VCaP (cell line): ENCODE measurements at regions not wholly inside any gene's neighbourhood (a gene's known extent, or its start where the extent isn't known, plus 50 kb on each side); places are given as distances from the start of the nearest gene placed in this dataset.

Experiments
- H3K27ac ChIP-seq: fragments of 450-650 bp; 2 replicates; pipeline ENCODE4 v1.5.1; 2017
- TF ChIP-seq, protein P1 (sequence below): fragments of 450-650 bp; conservative IDR thresholded peaks from 2 replicates; pipeline ENCODE4 v1.5.1; 2017; ENCODE audit warnings: mild to moderate bottlenecking, moderate library complexity

DNA sequence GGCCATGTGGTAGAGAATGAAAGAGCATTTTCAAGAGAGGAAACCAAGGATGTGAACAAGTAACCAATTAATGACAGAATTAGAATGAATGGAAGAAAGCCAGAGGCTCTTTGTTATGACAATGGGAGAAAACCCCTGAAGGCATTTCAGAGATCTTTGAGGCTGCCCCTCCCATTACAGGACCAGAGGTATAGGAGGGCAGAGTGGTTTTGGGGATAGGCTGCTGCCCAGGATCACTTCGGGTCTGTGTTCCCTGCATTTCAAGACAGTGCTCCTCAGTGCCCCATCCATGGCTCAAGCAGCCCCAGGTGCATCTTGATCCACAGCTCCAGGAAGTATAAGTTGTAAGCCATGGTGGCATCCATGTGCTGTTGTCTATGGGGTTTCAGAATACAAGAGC, 124.0 kb upstream of the HPF1 start:
- no peak overlapping the region for H3K27ac ChIP-seq
- TF ChIP-seq, protein P1, sequence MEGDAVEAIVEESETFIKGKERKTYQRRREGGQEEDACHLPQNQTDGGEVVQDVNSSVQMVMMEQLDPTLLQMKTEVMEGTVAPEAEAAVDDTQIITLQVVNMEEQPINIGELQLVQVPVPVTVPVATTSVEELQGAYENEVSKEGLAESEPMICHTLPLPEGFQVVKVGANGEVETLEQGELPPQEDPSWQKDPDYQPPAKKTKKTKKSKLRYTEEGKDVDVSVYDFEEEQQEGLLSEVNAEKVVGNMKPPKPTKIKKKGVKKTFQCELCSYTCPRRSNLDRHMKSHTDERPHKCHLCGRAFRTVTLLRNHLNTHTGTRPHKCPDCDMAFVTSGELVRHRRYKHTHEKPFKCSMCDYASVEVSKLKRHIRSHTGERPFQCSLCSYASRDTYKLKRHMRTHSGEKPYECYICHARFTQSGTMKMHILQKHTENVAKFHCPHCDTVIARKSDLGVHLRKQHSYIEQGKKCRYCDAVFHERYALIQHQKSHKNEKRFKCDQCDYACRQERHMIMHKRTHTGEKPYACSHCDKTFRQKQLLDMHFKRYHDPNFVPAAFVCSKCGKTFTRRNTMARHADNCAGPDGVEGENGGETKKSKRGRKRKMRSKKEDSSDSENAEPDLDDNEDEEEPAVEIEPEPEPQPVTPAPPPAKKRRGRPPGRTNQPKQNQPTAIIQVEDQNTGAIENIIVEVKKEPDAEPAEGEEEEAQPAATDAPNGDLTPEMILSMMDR, result no peak

DNA sequence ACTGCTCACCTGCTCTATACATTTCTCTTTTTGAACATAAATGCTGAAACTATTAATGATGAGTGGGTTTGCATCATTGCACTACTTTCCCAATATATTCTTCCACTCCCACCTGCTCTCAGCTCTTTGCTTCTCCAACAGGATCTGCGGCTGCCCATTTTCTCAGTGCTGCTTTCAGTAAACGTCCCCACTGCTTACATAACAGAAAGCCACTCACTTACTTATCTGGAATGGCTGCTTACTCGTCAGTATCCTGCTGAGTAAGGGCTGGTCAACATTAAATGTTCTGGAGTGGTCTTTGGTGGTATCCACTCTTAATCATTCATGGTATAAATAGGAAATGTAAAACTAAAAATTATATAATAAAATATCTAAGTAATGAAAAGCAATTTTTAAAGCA, 112.8 kb upstream of the HPF1 start:
- TF ChIP-seq, protein P1, result no peak
- no peak overlapping the region for H3K27ac ChIP-seq

DNA sequence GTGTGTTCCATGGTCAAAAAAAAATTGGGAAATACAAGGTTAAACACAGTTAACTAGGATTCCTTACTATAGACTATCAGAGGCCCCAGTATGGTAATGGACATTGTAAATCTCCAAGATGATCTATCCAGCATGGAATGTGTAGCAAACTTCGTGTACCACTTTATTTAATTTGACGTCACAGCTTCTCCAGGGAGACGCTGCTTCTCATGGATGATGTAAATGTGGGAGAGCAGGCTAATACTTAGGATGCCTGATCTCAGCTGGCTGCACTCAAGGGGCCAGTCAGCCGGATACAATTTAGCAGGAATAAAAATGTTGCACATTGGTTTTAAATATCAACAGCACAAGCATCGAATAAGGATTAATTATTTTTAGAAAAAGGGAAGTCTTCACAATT, 111.7 kb upstream of the HPF1 start:
- TF ChIP-seq, protein P1, result no peak
- H3K27ac ChIP-seq, result no peak overlapping the region

DNA sequence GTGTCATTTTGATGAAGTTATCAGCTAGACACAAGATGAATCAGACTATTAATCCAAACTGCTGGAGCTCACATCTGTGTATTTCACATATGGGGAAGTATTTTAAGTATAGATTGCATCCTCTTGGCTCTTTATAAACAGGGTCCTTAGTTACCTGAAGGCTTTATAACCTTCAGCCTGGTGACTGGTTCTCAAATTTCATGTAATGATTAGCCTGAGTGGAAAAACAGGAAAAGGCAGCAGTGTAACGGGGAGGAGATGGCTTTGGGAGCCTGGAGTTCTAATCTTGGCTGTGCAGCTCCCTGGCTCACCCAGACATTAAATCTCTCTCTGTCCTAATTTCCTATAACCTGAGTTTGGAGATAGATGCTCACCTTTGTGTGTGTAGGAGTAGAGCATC, 103.8 kb upstream of the HPF1 start:
- H3K27ac ChIP-seq, result peak overlapping the region; percentile 55
- TF ChIP-seq, protein P1, result no peak

DNA sequence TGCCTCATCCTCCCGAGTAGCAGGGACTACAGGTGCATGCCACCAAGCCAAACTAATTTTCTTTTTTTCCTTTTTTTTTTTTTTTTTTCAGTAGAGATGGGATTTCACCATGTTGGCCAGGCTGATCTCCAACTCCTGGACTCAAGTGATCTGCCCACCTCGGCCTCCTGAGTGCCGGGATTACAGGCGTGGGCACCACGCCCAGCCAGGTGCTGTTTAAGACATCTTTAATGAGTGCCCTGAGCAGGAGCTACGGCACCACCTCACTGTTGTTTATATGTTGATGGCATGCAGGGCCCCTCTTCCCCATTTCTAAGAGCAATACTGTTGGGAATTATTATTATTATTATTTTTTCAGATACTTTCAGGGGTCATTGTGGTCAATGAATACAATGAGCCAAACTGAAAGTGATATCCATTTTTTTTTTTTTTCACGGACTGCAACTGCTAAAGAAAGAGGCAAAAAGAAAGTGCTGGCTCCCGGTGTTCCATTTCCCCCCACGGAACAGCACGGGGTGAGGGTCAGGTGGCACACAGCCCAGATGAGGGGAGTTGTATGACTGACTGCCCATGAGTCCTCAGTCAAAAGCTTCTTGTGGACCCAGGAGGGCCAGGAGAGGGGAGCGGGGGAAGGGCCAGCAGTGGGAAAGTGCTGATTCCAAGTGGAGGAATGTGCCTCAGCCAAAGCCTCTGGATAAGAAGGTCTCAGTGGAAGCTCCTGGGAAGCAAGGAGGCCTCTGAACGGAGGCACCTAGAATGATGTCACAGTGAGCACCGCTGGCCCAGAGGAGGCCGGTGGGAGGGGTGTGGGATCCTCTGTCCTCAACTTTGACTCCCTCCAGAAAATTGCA, 101.8 kb upstream of the HPF1 start:
- TF ChIP-seq, protein P1, result no peak
- H3K27ac ChIP-seq, result no peak overlapping the region; the same call in 1 of the 2 replicates

DNA sequence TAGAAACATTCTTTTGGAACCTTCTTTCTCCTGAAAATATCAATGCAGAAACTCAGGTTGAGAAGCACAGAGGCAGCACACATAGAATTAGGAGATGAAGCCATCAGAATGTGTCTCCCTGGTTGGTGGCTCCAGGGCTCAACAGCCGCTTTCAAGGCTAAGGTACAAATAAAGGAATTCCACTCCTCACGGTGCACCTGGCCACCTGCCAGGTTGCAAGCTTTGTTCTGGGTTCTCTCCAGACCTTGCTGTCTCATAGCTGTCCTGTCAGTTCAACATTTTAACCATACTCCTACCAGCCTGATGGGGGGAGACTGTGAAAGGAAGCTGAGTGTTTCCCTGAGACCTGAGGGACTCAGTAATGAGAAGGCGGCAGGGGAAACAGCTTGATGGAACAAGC, 96.3 kb upstream of the HPF1 start:
- TF ChIP-seq, protein P1, result no peak

DNA sequence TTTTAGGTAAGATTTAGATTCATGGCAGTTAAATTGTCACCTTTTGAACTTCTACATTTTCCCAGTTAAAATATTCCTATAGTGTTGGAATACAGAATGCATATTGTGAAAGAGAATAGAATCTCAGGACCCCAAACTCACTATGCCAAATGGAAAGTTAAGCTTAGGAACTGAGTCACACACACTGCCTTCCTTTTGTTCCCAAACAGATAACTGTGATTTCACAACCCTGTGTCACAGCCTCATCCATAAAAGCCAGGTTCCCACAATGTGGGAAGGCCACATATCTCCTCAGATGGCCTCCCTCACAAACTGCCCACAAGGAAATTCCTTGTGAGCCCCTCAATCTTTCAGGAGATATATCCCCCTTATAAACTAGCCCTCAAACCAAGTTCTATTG, 94.7 kb upstream of the HPF1 start:
- TF ChIP-seq, protein P1, result no peak
- H3K27ac ChIP-seq, result no peak overlapping the region

More for the DNA sequence above, 96.3 kb upstream of the HPF1 start:
- no peak overlapping the region for H3K27ac ChIP-seq
